Brain microvascular endothelial cell (primary cell): ENCODE measurements at regions not wholly inside any gene's neighbourhood (a gene's known extent, or its start where the extent isn't known, plus 50 kb on each side); places are given as distances from the start of the nearest gene placed in this dataset.

Experiments
- DNase-seq: peaks from one replicate; pipeline ENCODE4 v3.0.0-alpha.2; 2020
- H3K27ac ChIP-seq: fragments of 250-450 bp; sonication (Bioruptor Pico); 2 replicates; pipeline ENCODE4 v1.5.1; 2020; ENCODE audit warnings: mild to moderate bottlenecking, moderate library complexity
- H3K27me3 ChIP-seq: fragments of 250-450 bp; sonication (Bioruptor Pico); replicated peaks from 2 replicates; pipeline ENCODE4 v1.5.1; 2020; ENCODE audit warnings: mild to moderate bottlenecking
- H3K36me3 ChIP-seq: fragments of 250-450 bp; sonication (Bioruptor Pico); replicated peaks from 2 replicates; pipeline ENCODE4 v1.5.1; 2020; ENCODE audit warnings: mild to moderate bottlenecking
- H3K4me3 ChIP-seq: 2 replicates; pipeline ENCODE4 v1.5.1; 2011; ENCODE audit warnings: low read depth, mild to moderate bottlenecking, control low read depth, low read length, moderate library complexity
- CTCF ChIP-seq: IDR thresholded peaks from 2 replicates; pipeline ENCODE4 v1.5.1; 2011; ENCODE audit warnings: low read depth, mild to moderate bottlenecking, moderate library complexity, low read length, control low read depth, inconsistent platforms; ENCODE audit errors: missing control alignments
- in situ Hi-C: cut with HindIII; loops from 2 replicates; pipeline ENCODE4 v1.10.0; 2017; ENCODE audit warnings: low sequenced_read_pairs, low pct_ligation_motif_present

GRCh38 chr2:19783935-19784334, 117.8 kb downstream of the TTC32 start:
- DNase-seq = no peak
- Histone ChIP-seq H3K36me3 (no peaks in the 10 kb centered on the region), H3K27ac (no peak overlapping the region), H3K4me3 (no peak overlapping the region), H3K27me3 (no peaks in the 10 kb centered on the region)
- in situ Hi-C loops = no loop called here
- TF ChIP-seq CTCF = no peak

GRCh38 chr2:19776941-19777514, 124.8 kb downstream of the TTC32 start:
- Histone ChIP-seq H3K4me3 (no peak overlapping the region), H3K27ac (no peak overlapping the region), H3K36me3 (no peaks in the 10 kb centered on the region), H3K27me3 (no peaks in the 10 kb centered on the region)
- in situ Hi-C loops = no loop called here
- DNase-seq = no peak
- no peak for TF ChIP-seq CTCF

- DNase-seq = no peak
- Histone ChIP-seq H3K4me3 (no peak overlapping the region), H3K27ac (no peak overlapping the region), H3K27me3 (no peaks in the 10 kb centered on the region), H3K36me3 (no peaks in the 10 kb centered on the region)
- no peak for TF ChIP-seq CTCF
- in situ Hi-C loops = no loop called here
These were observed 125.9 kb downstream of the TTC32 start for GRCh38 chr2:19775838-19776237.

GRCh38 chr2:19775315-19775714, 126.5 kb downstream of the TTC32 start:
- in situ Hi-C loops = no loop called here
- no peaks in the 10 kb centered on the region for H3K27me3 ChIP-seq
- H3K27ac ChIP-seq = no peak overlapping the region
- H3K4me3 ChIP-seq = no peak overlapping the region
- no peak for DNase-seq
- H3K36me3 ChIP-seq = no peaks in the 10 kb centered on the region
- no peak for TF ChIP-seq CTCF

- DNase-seq = no peak
- Histone ChIP-seq H3K27ac (no peak overlapping the region), H3K36me3 (no peaks in the 10 kb centered on the region), H3K27me3 (no peaks in the 10 kb centered on the region), H3K4me3 (no peak overlapping the region)
- in situ Hi-C loops = no loop called here
- TF ChIP-seq CTCF = no peak
These were observed 127.0 kb downstream of the TTC32 start for GRCh38 chr2:19774805-19775176.

- Histone ChIP-seq H3K36me3 (no peaks in the 10 kb centered on the region), H3K27me3 (no peaks in the 10 kb centered on the region), H3K27ac (no peak overlapping the region), H3K4me3 (no peak overlapping the region)
- DNase-seq = no peak
- in situ Hi-C loops = no loop called here
- TF ChIP-seq CTCF = no peak
These were observed 128.8 kb downstream of the TTC32 start for GRCh38 chr2:19772981-19773380.
